ENCODE measurements at regions not wholly inside any gene's neighbourhood (a gene's known extent, or its start where the extent isn't known, plus 50 kb on each side); places are given as distances from the start of the nearest gene placed in this dataset.

- H3K27ac ChIP-seq (ENCODE audit: low read depth, low read length, severe bottlenecking) = no peak overlapping the region
- H3K9me3 ChIP-seq (ENCODE audit: control insufficient read depth, low read length) = no peaks in the 10 kb centered on the region
- H3K4me3 ChIP-seq (ENCODE audit: extremely low read depth, insufficient read depth, low read length, poor library complexity, severe bottlenecking) = no peak overlapping the region
- no peaks in the 10 kb centered on the region for H3K36me3 ChIP-seq (ENCODE audit: control insufficient read depth, insufficient read depth, low read length)
- 100% methylated on average over 1 to 5 of the region's 8 CpGs for WGBS, 2 experiments (ENCODE audit: insufficient coverage in 2 of 2)
- H3K4me1 ChIP-seq (ENCODE audit: control insufficient read depth, insufficient read depth, low read length, poor library complexity, severe bottlenecking) = peaks cover 13% of the 10 kb centered on the region
These were observed 67.6 kb downstream of the CLDN34 start for GRCh38 chrX:10034740-10035260.

- WGBS, 2 experiments (ENCODE audit: insufficient coverage in 2 of 2) = 100% methylated on average over 1 to 3 of the region's 6 CpGs
- Histone ChIP-seq H3K9me3 (ENCODE audit: control insufficient read depth, low read length) (no peaks in the 10 kb centered on the region), H3K4me3 (ENCODE audit: extremely low read depth, insufficient read depth, low read length, poor library complexity, severe bottlenecking) (no peak overlapping the region), H3K4me1 (ENCODE audit: control insufficient read depth, insufficient read depth, low read length, poor library complexity, severe bottlenecking) (peaks cover 8% of the 10 kb centered on the region), H3K27ac (ENCODE audit: low read depth, low read length, severe bottlenecking) (no peak overlapping the region), H3K36me3 (ENCODE audit: control insufficient read depth, insufficient read depth, low read length) (no peaks in the 10 kb centered on the region)
These were observed 71.4 kb downstream of the CLDN34 start for GRCh38 chrX:10038585-10038984.

GRCh38 chrX:10039821-10040793 is 72.9 kb downstream of the CLDN34 start:
- no peak overlapping the region for H3K27ac ChIP-seq (ENCODE audit: low read depth, low read length, severe bottlenecking)
- H3K4me1 ChIP-seq (ENCODE audit: control insufficient read depth, insufficient read depth, low read length, poor library complexity, severe bottlenecking) = peaks cover 5% of the 10 kb centered on the region
- no peaks in the 10 kb centered on the region for H3K36me3 ChIP-seq (ENCODE audit: control insufficient read depth, insufficient read depth, low read length)
- H3K4me3 ChIP-seq (ENCODE audit: extremely low read depth, insufficient read depth, low read length, poor library complexity, severe bottlenecking) = no peak overlapping the region
- H3K9me3 ChIP-seq (ENCODE audit: control insufficient read depth, low read length) = no peaks in the 10 kb centered on the region
- 65% methylated on average over 6 of the region's 12 CpGs; no CpG with 5 or more reads in 1 of the 2 experiments for WGBS, 2 experiments (ENCODE audit: insufficient coverage in 2 of 2)

- WGBS, 2 experiments (ENCODE audit: insufficient coverage in 2 of 2) = 40 to 43% methylated on average over 2 to 3 of the region's 5 CpGs
- Histone ChIP-seq H3K4me3 (ENCODE audit: extremely low read depth, insufficient read depth, low read length, poor library complexity, severe bottlenecking) (no peak overlapping the region), H3K36me3 (ENCODE audit: control insufficient read depth, insufficient read depth, low read length) (no peaks in the 10 kb centered on the region)
These were observed 73.8 kb downstream of the CLDN34 start for GRCh38 chrX:10040961-10041360.

GRCh38 chrX:10041383-10041782 is 74.2 kb downstream of the CLDN34 start:
- H3K27ac ChIP-seq (ENCODE audit: low read depth, low read length, severe bottlenecking) = no peak overlapping the region
- 72 to 77% methylated on average over 2 of the region's 4 CpGs for WGBS, 2 experiments (ENCODE audit: insufficient coverage in 2 of 2)
- no peak overlapping the region for H3K4me3 ChIP-seq (ENCODE audit: extremely low read depth, insufficient read depth, low read length, poor library complexity, severe bottlenecking)
- peaks cover 5% of the 10 kb centered on the region for H3K4me1 ChIP-seq (ENCODE audit: control insufficient read depth, insufficient read depth, low read length, poor library complexity, severe bottlenecking)
- no peaks in the 10 kb centered on the region for H3K9me3 ChIP-seq (ENCODE audit: control insufficient read depth, low read length)
- H3K36me3 ChIP-seq (ENCODE audit: control insufficient read depth, insufficient read depth, low read length) = no peaks in the 10 kb centered on the region

More at GRCh38 chrX:10040961-10041360, 73.8 kb downstream of the CLDN34 start:
- peaks cover 5% of the 10 kb centered on the region for H3K4me1 ChIP-seq (ENCODE audit: control insufficient read depth, insufficient read depth, low read length, poor library complexity, severe bottlenecking)
- H3K9me3 ChIP-seq (ENCODE audit: control insufficient read depth, low read length) = no peaks in the 10 kb centered on the region
- no peak overlapping the region for H3K27ac ChIP-seq (ENCODE audit: low read depth, low read length, severe bottlenecking)

- no peaks in the 10 kb centered on the region for H3K36me3 ChIP-seq (ENCODE audit: control insufficient read depth, insufficient read depth, low read length)
- no peak overlapping the region for H3K4me3 ChIP-seq (ENCODE audit: extremely low read depth, insufficient read depth, low read length, poor library complexity, severe bottlenecking)
- no peak overlapping the region for H3K27ac ChIP-seq (ENCODE audit: low read depth, low read length, severe bottlenecking)
- H3K9me3 ChIP-seq (ENCODE audit: control insufficient read depth, low read length) = no peaks in the 10 kb centered on the region
- peaks cover 5% of the 10 kb centered on the region for H3K4me1 ChIP-seq (ENCODE audit: control insufficient read depth, insufficient read depth, low read length, poor library complexity, severe bottlenecking)
- WGBS, 2 experiments (ENCODE audit: insufficient coverage in 2 of 2) = 100% methylated on average over 1 of the region's 4 CpGs; no CpG with 5 or more reads in 1 of the 2 experiments
These were observed 74.9 kb downstream of the CLDN34 start for GRCh38 chrX:10042055-10042454.

- no peaks in the 10 kb centered on the region for H3K36me3 ChIP-seq (ENCODE audit: control insufficient read depth, insufficient read depth, low read length)
- no peak overlapping the region for H3K4me3 ChIP-seq (ENCODE audit: extremely low read depth, insufficient read depth, low read length, poor library complexity, severe bottlenecking)
- 90 to 94% methylated on average over 2 to 3 of the region's 7 CpGs for WGBS, 2 experiments (ENCODE audit: insufficient coverage in 2 of 2)
- H3K4me1 ChIP-seq (ENCODE audit: control insufficient read depth, insufficient read depth, low read length, poor library complexity, severe bottlenecking) = peaks cover 12% of the 10 kb centered on the region
- H3K27ac ChIP-seq (ENCODE audit: low read depth, low read length, severe bottlenecking) = no peak overlapping the region
- no peaks in the 10 kb centered on the region for H3K9me3 ChIP-seq (ENCODE audit: control insufficient read depth, low read length)
These were observed 76.2 kb downstream of the CLDN34 start for GRCh38 chrX:10043386-10043785.

GRCh38 chrX:10044021-10044420 is 76.9 kb downstream of the CLDN34 start:
- Histone ChIP-seq H3K4me3 (ENCODE audit: extremely low read depth, insufficient read depth, low read length, poor library complexity, severe bottlenecking) (no peak overlapping the region), H3K27ac (ENCODE audit: low read depth, low read length, severe bottlenecking) (no peak overlapping the region), H3K9me3 (ENCODE audit: control insufficient read depth, low read length) (no peaks in the 10 kb centered on the region), H3K4me1 (ENCODE audit: control insufficient read depth, insufficient read depth, low read length, poor library complexity, severe bottlenecking) (peaks cover 11% of the 10 kb centered on the region), H3K36me3 (ENCODE audit: control insufficient read depth, insufficient read depth, low read length) (no peaks in the 10 kb centered on the region)
- 86 to 100% methylated on average over 1 of the region's 5 CpGs for WGBS, 2 experiments (ENCODE audit: insufficient coverage in 2 of 2)

GRCh38 chrX:10045327-10046000 is 78.3 kb downstream of the CLDN34 start:
- Histone ChIP-seq H3K9me3 (ENCODE audit: control insufficient read depth, low read length) (no peaks in the 10 kb centered on the region), H3K4me1 (ENCODE audit: control insufficient read depth, insufficient read depth, low read length, poor library complexity, severe bottlenecking) (peaks cover 12% of the 10 kb centered on the region), H3K4me3 (ENCODE audit: extremely low read depth, insufficient read depth, low read length, poor library complexity, severe bottlenecking) (no peak overlapping the region), H3K27ac (ENCODE audit: low read depth, low read length, severe bottlenecking) (no peak overlapping the region), H3K36me3 (ENCODE audit: control insufficient read depth, insufficient read depth, low read length) (no peaks in the 10 kb centered on the region)
- WGBS, 2 experiments (ENCODE audit: insufficient coverage in 2 of 2) = 100% methylated on average over 1 of the region's 13 CpGs; no CpG with 5 or more reads in 1 of the 2 experiments

GRCh38 chrX:10047133-10047532 is 80.0 kb downstream of the CLDN34 start:
- H3K4me3 ChIP-seq (ENCODE audit: extremely low read depth, insufficient read depth, low read length, poor library complexity, severe bottlenecking) = no peak overlapping the region
- peaks cover 12% of the 10 kb centered on the region for H3K4me1 ChIP-seq (ENCODE audit: control insufficient read depth, insufficient read depth, low read length, poor library complexity, severe bottlenecking)
- no peak overlapping the region for H3K27ac ChIP-seq (ENCODE audit: low read depth, low read length, severe bottlenecking)
- WGBS, 2 experiments (ENCODE audit: insufficient coverage in 2 of 2) = 87 to 93% methylated on average over 3 to 6 of the region's 7 CpGs
- no peaks in the 10 kb centered on the region for H3K36me3 ChIP-seq (ENCODE audit: control insufficient read depth, insufficient read depth, low read length)
- H3K9me3 ChIP-seq (ENCODE audit: control insufficient read depth, low read length) = no peaks in the 10 kb centered on the region

Data from mesodermal cell (in vitro differentiated cells).